Lower leg skin (tissue), 3 donors: ENCODE measurements at regions not wholly inside any gene's neighbourhood (a gene's known extent, or its start where the extent isn't known, plus 50 kb on each side); places are given as distances from the start of the nearest gene placed in this dataset.

Experiments
- CTCF ChIP-seq, 3 donors: fragments of 450-650 bp; IDR thresholded peaks; one replicate each; pipeline ENCODE4 v1.5.1; 2016; ENCODE audit warnings: antibody characterized with exemption in 3 of 3, mild to moderate bottlenecking in 3 of 3, moderate library complexity in 2 of 3
- POLR2A ChIP-seq, 2 donors: fragments of 450-650 bp; IDR thresholded peaks; one replicate each; pipeline ENCODE4 v1.6.1; 2016 to 2017; ENCODE audit warnings: antibody characterized with exemption in 2 of 2, mild to moderate bottlenecking in 1 of 2, moderate library complexity in 1 of 2

- TF ChIP-seq CTCF (IDR thresholded peaks at IDR 0.05): no peak
- TF ChIP-seq POLR2A (IDR thresholded peaks at IDR 0.05): no peak
Measured at GRCh38 chr17:13919818-13920217, 149.5 kb upstream of the COX10 start.
